K562 (cell line): ENCODE measurements at regions not wholly inside any gene's neighbourhood (a gene's known extent, or its start where the extent isn't known, plus 50 kb on each side); places are given as distances from the start of the nearest gene placed in this dataset.

ENCODE experiments used
- ATAC-seq: fragments of 200-7000 bp; cut with Tn5 transposase; 3 replicates; pipeline ENCODE4 v1.9.1; 2020; ENCODE audit warnings: moderate library complexity
- BruUV-seq: library from RNA; stranded (reverse); fragments of 400-500 nt; replicated peaks from 2 replicates; lab custom pipeline; 2021; lab: Mats Ljungman, UMichigan
- CTCF ChIA-PET: fragments of 300-600 bp; formaldehyde crosslinking; extraction: SDS; loops from one replicate; lab custom pipeline; 2021; ENCODE audit warnings: low intra/inter-chr PET ratio; lab: Yijun Ruan, JAX
- POLR2A ChIA-PET: fragments of 300-600, 350-650 bp; sonication (Branson Sonifier 250); formaldehyde crosslinking; extraction: SDS; loops from one replicate; lab custom pipeline; 2021; ENCODE audit warnings: antibody characterized with exemption, inconsistent platforms; lab: Yijun Ruan, JAX
- DNase-seq, 4 experiments: peaks; one replicate each; pipeline versions ENCODE4 v3.0.0 to v3.0.0-alpha.2; 2011 to 2018; ENCODE audit warnings: low spot score in 3 of 4, mixed read lengths in 3 of 4; ENCODE audit errors: extremely low read depth in 1 of 4
- FAIRE-seq: peaks from 2 replicates; lab custom pipeline; 2011; peaks lifted over from hg19 to GRCh38; lab: Jason Lieb, UNC
- H2AFZ ChIP-seq: 2 replicates; pipeline ENCODE4 v1.6.0; 2011; ENCODE audit warnings: low read depth, low read length, control low read depth, inconsistent platforms
- H3K27ac ChIP-seq: fragments of 200-600 bp; 3 replicates; pipeline ENCODE4 v1.8.0; 2011; ENCODE audit warnings: low read depth, mild to moderate bottlenecking, control low read depth, inconsistent platforms, low read length, moderate library complexity, mixed read lengths; ENCODE audit errors: extremely low read depth
- H3K27me3 ChIP-seq, 2 experiments: fragments of 300-600 bp in 1 of 2; 2 replicates in 1 of 2; 3 replicates in 1 of 2; pipeline versions ENCODE4 v1.6.0 to v1.8.0; 2011; ENCODE audit warnings: inconsistent platforms in 2 of 2, low read length in 2 of 2, mild to moderate bottlenecking in 1 of 2, mixed read lengths in 1 of 2, moderate library complexity in 1 of 2; ENCODE audit not compliant: control insufficient read depth in 2 of 2, insufficient read depth in 2 of 2
- H3K36me3 ChIP-seq: fragments of 300-600 bp; 3 replicates; pipeline ENCODE4 v1.8.0; 2011; ENCODE audit warnings: mild to moderate bottlenecking, low read length, inconsistent platforms; ENCODE audit not compliant: control insufficient read depth, insufficient read depth
- H3K4me1 ChIP-seq, 2 experiments: fragments of 200-600 bp in 1 of 2; replicated peaks in 1 of 2; 2 replicates in 1 of 2; 3 replicates in 1 of 2; pipeline versions ENCODE4 v1.5.1 to v1.8.0; 2011; ENCODE audit warnings: inconsistent platforms in 2 of 2, low read length in 2 of 2, mild to moderate bottlenecking in 1 of 2, mixed read lengths in 1 of 2, moderate library complexity in 1 of 2; ENCODE audit not compliant: control insufficient read depth in 2 of 2, insufficient read depth in 2 of 2
- H3K4me2 ChIP-seq: 2 replicates; pipeline ENCODE4 v1.6.1; 2011; ENCODE audit warnings: low read length, control low read depth, inconsistent platforms, mixed read lengths; ENCODE audit not compliant: insufficient read depth
- H3K4me3 ChIP-seq: fragments of 200-600 bp; sonication (generic), shearing (Covaris generic); 2 replicates; pipeline ENCODE4 v1.5.1; 2016; ENCODE audit warnings: control low read depth, inconsistent platforms
- H3K79me2 ChIP-seq: fragments of 200-600 bp; 3 replicates; pipeline ENCODE4 v1.8.0; 2011; ENCODE audit warnings: low read length, inconsistent platforms; ENCODE audit not compliant: control insufficient read depth, insufficient read depth
- H3K9ac ChIP-seq, 2 experiments: 2 replicates each; pipeline versions ENCODE4 v1.6.0 to v1.6.1; 2011; ENCODE audit warnings: low read depth in 2 of 2, low read length in 2 of 2, control low read depth in 1 of 2, inconsistent platforms in 1 of 2, mild to moderate bottlenecking in 1 of 2, mixed read lengths in 1 of 2; ENCODE audit not compliant: insufficient read depth in 1 of 2
- H3K9me1 ChIP-seq: one replicate; pipeline ENCODE4 v1.6.0; 2011; ENCODE audit warnings: inconsistent platforms, mild to moderate bottlenecking, low read length, moderate library complexity; ENCODE audit not compliant: control insufficient read depth, insufficient read depth
- H3K9me3 ChIP-seq: replicated peaks from 2 replicates; pipeline ENCODE4 v1.5.1; 2011; ENCODE audit warnings: low read depth, low read length, inconsistent platforms; ENCODE audit not compliant: control insufficient read depth, insufficient read depth
- H4K20me1 ChIP-seq: replicated peaks from 2 replicates; pipeline ENCODE4 v1.6.1; 2011; ENCODE audit warnings: low read length, inconsistent platforms, mixed read lengths; ENCODE audit not compliant: control insufficient read depth, insufficient read depth
- CEBPG ChIP-seq, 3 experiments: fragments of 200-800 bp in 1 of 3; sonication (Bioruptor generic) in 1 of 3; sonication (generic) in 1 of 3; formaldehyde crosslinking in 1 of 3; IDR thresholded peaks in 2 of 3; conservative IDR thresholded peaks in 1 of 3; 2 replicates each; pipeline versions ENCODE4 v1.6.1 to v1.8.0; 2016 to 2022; ENCODE audit warnings: missing compliant biosample characterization in 2 of 3, missing genetic modification characterization in 2 of 3, mild to moderate bottlenecking in 1 of 3, missing genetic modification reagents in 1 of 3
- E2F8 ChIP-seq: fragments of 450-650 bp; IDR thresholded peaks from 2 replicates; pipeline ENCODE4 v1.7.1; 2018; ENCODE audit warnings: mild to moderate bottlenecking, low read depth; ENCODE audit not compliant: partially characterized antibody
- EHMT2 ChIP-seq: fragments of 450-650 bp; IDR thresholded peaks from 2 replicates; pipeline ENCODE4 v1.6.1; 2018; ENCODE audit warnings: antibody characterized with exemption
- HIVEP1 ChIP-seq: fragments of 250-450 bp; sonication (Bioruptor Pico); IDR thresholded peaks from 2 replicates; pipeline ENCODE4 v1.4.0; 2020; ENCODE audit warnings: mild to moderate bottlenecking
- NEUROD1 ChIP-seq: fragments of 150-350 bp; IDR thresholded peaks from 2 replicates; pipeline ENCODE4 v1.6.1; 2014; ENCODE audit warnings: borderline replicate concordance, low read length, low read depth; ENCODE audit not compliant: partially characterized antibody
- SMARCA5 ChIP-seq: fragments of 450-650 bp; IDR thresholded peaks from 2 replicates; pipeline ENCODE4 v1.6.1; 2016
- SMC3 ChIP-seq: conservative IDR thresholded peaks from 2 replicates; pipeline ENCODE4 v1.6.1; 2011; ENCODE audit warnings: low read depth, low read length, improper control_type of control experiment; ENCODE audit not compliant: insufficient read depth
- ZNF717 ChIP-seq: fragments of 250-450 bp; sonication (Bioruptor Pico); IDR thresholded peaks from 2 replicates; pipeline ENCODE4 v1.5.0; 2021
- WGBS: fragments of 100-300 bp; shearing (Covaris generic); methylation state at CpG from one replicate; pipeline ENCODE4 v1.1.6; 2016; ENCODE audit warnings: low coverage, mixed read lengths; ENCODE audit not compliant: insufficient coverage; ENCODE audit errors: missing lambda C conversion rate; 5-methylcytosine and 5-hydroxymethylcytosine counted together
- in situ Hi-C: fragments of 300-500 bp; cut with MboI; formaldehyde crosslinking; loops from 4 replicates; pipeline ENCODE4 v1.15.0; 2018; ENCODE audit warnings: inconsistent platforms, mixed read lengths
- intact Hi-C: fragments of 100-400 bp; cut with micrococcal nuclease; formaldehyde crosslinking; loops from 2 replicates; pipeline ENCODE4 v1.14.2; 2022

DNA sequence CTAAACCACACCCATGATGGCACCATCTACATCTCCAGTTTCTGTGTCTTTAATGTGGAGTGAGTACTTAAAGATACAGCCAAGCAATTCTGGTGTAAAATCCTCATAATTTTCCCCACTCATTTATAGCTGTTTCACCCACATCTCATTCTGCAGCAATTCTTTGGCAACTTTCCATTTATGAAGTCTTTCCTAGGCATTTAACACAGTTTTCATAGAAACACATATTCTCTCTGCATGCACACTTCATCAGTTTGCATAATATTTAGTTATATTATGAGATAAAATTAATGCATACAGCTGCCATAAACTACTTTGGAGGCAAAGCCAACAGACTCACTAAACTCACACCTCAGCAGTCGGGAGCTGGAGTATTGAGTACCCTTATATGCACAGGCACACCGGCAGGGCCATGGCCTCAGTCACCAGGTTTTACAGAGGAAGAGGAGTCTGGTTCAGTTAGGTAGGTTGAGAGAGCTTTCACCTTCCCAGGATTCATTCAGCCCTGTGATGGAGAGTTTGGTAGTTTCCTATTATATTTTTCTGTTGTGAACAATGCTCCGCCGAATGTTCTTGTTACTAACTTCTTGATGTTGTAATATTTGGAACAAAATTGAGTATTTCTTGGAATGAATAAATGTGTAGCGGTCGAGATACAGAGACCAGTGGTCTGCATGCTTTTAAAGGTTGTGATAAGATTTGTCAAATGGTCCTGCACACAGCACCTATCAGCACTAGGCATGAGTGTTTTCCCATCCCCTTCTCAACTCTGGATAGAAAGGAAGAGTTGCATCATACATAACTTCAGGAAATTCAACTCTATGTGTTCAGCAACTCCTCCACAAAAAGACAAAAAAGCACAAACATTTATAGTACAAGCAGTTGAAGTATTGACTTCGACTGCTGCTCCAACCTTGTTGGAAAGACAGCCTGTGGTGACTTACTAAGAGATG, 123.5 kb downstream of the TTC8 start:
- Histone ChIP-seq H3K9me3 (no peaks in the 10 kb centered on the region), H3K4me3 (no peak overlapping the region), H3K27ac (no peak overlapping the region), H3K4me1 (no peaks in the 10 kb centered on the region), H4K20me1 (no peaks in the 10 kb centered on the region), H3K4me2 (no peak overlapping the region), H3K79me2 (no peaks in the 10 kb centered on the region), H3K27me3 (no peaks in the 10 kb centered on the region; a peak in 3 of 5 replicates), H2AFZ (no peak overlapping the region), H3K9ac (no peak overlapping the region), H3K36me3 (no peaks in the 10 kb centered on the region), H3K9me1 (no peaks in the 10 kb centered on the region)
- in situ Hi-C loops, result no loop called here
- CTCF ChIA-PET, result no interaction called here
- POLR2A ChIA-PET, result no interaction called here
- FAIRE-seq, result no peak
- WGBS, result 0% methylated on average over 6 of the region's 7 CpGs
- no peak for DNase-seq
- TF ChIP-seq CEBPG (CRISPR knock-in tag; IDR thresholded peaks at IDR 0.05) (no peak), CEBPG (tag; conservative IDR thresholded peaks at IDR 0.05 in 1 of 2, IDR thresholded peaks at IDR 0.05 in 1 of 2) (0 out of 4 replicates have a peak, but pooled peaks of 1 of the 2 experiments have one; percentile 46), HIVEP1 (CRISPR knock-in tag) (no peak)
- ATAC-seq, result no peak
- intact Hi-C loops, result no loop called here
- no TSS peak for BruUV-seq

GRCh38 chr14:88950069-88950468, 125.6 kb downstream of the TTC8 start:
- H3K79me2 ChIP-seq, result no peaks in the 10 kb centered on the region
- H3K27me3 ChIP-seq, result no peaks in the 10 kb centered on the region
- BruUV-seq, result no TSS peak
- DNase-seq (no peak), FAIRE-seq (no peak), ATAC-seq (no peak)
- in situ Hi-C loops, result no loop called here
- H4K20me1 ChIP-seq, result no peaks in the 10 kb centered on the region
- intact Hi-C loops, result no loop called here
- no peaks in the 10 kb centered on the region for H3K4me1 ChIP-seq
- H3K4me3 ChIP-seq, result no peak overlapping the region
- ChIA-PET CTCF (no interaction called here), POLR2A (no interaction called here)
- WGBS, result 0% methylated on average over 1 of the region's 2 CpGs
- H3K4me2 ChIP-seq, result no peak overlapping the region
- H3K9me3 ChIP-seq, result no peaks in the 10 kb centered on the region
- no peaks in the 10 kb centered on the region for H3K9me1 ChIP-seq
- H3K36me3 ChIP-seq, result no peaks in the 10 kb centered on the region
- H2AFZ ChIP-seq, result no peak overlapping the region
- H3K9ac ChIP-seq, result no peak overlapping the region
- no peak overlapping the region for H3K27ac ChIP-seq
- no peak for TF ChIP-seq E2F8
- TF ChIP-seq SMARCA5, result no peak
- no peak for TF ChIP-seq ZNF717 (CRISPR knock-in tag)
- TF ChIP-seq NEUROD1, result no peak
- no peak for TF ChIP-seq SMC3
- TF ChIP-seq EHMT2, result no peak
